Middle frontal gyrus (tissue), 1 donor: ENCODE measurements at regions not wholly inside any gene's neighbourhood (a gene's known extent, or its start where the extent isn't known, plus 50 kb on each side); places are given as distances from the start of the nearest gene placed in this dataset.

Experiments
- DNase-seq: peaks from one replicate; pipeline ENCODE4 v3.0.0-alpha.2; 2015; ENCODE audit warnings: low spot score; ENCODE audit errors: extremely low spot score

DNA sequence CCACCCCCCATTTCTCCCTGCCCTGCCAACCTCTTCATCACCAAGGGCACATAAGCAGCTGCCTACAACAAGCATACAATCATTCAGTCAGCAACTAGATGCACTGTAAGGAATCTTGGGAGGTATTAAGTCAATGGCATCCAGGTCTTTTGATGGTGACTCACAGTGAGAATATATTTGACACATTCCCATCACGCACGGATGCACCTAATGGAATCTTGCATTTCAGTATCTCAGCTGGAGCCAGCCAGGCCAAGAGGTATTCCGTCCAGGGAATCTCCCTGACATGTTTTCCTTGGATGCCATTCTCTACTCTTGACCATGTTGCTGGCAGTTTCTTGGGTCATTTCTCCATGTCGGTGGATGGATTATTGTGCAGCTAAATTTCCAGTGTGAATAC is 73.9 kb upstream of the CAPRIN2 start:
- DNase-seq, result no peak

DNA sequence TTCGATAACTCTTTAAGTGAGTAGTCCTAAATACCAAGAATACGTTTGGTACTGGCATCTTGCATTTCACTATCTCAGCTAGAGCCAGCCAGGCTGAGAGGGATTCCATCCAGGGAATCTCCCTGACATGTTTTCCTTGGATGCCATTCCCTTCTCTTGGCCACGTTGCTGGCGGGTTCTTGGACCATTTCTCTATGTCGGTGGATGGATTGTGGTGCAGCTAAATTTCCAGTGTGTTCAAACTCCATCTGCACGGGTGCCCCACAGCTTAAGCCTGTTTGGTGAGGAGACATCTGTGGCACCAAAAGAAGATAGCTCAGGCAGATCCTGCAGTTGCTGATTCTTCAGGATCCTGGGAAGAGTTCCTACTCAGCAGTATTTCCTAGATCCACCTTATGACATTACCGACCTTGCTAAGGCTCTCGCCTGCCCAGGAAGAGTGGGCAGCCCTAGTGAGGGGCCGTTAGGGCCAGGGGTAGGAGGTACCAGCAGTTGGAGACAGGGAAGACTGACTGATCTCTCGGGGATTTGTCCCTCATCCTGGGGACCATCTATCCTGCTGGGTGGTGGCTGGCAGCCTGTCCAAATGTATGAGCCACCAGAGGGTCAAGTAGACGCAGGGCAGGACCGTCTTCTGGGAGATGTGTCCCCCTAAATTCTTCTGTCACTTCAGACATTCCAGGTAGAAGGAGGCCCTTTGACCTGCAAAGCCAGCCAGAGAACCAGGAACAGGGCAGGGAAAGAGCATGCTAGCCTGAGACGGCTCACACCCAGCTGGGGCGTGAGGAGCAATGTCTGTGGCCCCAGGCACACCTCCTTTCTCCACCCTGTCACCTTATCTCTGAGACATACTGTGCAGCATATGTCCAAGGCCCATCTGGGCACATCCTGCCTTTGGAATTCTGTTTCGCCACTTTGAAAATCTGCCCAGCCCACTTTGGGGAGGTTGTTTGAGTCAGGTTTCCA is 72.6 kb upstream of the CAPRIN2 start:
- DNase-seq, result no peak

DNA sequence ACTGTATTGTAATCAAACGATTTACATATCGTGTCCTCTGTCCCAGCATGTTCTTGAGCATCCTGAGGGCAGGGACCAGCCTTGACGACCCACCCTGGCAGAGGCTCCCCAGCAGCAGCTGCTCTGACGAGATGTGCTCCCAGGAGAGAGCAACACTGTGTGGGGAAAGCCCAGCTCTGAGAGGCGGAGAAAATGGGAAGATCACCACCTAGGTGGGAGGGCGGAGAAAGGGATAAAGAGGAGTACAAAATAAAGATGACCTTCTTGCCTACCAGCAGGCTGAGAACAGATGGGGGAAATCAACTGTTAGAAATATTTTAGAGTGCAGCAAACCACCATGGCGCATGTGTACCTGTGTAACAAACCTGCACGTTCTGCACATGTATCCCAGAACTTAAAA is 71.5 kb upstream of the CAPRIN2 start:
- no peak for DNase-seq

DNA sequence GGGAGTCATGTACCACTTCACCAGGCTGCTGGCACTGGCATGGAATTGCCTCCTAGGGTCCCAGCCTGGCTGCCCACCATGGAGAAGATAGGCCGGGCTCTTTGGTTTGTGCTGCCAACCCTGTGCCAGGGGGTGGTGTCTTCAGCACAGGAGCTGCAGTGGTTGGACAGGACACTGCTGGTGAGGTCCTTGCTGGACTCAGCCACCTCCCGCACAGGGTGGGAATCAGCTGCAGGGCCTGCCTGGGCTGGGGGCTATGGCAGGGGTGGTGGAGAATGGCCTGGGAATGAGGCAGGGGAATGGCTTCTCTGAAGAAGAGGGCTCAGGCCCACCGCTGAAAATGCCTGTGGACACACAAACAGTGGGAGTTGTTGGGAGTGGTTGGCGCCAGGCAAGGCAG is 70.6 kb upstream of the CAPRIN2 start:
- DNase-seq, result no peak

DNA sequence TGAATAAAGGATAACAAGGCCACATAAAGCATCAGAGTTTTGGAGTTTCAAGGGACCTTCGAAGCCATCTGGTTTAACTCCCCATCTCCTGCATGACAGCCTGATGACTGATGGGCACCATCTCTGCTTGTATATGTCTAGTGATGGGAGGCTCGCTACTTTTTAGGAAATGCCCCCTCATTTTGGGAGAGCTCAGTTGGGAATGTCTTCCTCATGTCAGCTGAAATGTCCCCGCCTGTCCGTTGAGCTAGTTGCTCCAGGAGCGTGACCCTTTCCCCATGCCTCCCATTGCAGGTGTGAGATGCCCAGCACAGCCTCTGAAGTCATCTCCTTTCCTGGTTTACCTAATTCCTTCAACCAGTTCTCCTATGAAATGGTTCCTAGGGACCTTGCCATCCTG is 69.6 kb upstream of the CAPRIN2 start:
- no peak for DNase-seq

DNA sequence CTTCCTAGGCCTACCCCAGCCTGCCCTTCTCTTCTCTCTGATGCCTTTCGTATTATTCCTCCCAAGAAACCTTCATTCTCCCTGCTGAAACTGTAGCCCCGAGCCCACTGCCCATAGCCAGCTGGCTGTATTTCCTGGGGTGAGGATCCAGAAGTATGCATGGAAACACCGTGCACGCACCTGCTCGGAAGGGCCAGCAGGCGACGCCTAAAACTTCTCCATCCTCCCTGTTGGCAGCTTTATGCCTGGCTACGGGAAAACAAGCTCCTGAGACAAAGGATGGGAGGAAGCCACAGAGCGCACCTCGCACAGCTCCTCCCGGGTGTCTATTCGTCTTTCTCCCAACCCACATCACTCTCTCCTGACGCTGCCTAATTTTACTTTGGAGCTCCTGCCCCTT is 69.0 kb upstream of the CAPRIN2 start:
- DNase-seq, result no peak

DNA sequence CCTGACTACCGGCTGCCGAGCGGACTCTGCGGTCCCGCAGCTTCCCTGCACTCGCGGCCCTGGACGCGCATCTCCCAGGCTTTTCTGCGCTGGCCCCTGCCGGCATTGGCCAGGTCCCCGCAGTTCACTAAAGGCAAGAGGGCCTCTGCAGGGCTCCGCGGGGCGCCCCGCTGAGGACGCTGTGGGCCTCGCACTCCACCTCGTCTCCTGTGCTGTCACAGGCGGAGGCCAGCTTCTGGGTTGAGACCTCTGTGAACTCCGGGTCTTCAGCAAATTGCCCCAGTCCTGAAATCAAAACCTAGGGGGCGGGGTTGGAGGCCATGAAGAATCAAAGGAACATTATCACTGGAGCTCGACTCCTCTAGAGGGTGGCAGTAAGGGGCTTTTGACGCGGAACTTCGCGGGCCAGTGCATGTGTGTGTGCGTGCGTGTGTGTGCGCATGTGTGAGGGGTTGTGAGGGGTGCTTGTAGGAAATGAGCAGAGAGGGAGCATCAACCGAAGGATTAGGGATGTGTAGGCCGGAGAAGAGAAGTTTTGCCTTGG is 68.5 kb upstream of the CAPRIN2 start:
- no peak for DNase-seq

DNA sequence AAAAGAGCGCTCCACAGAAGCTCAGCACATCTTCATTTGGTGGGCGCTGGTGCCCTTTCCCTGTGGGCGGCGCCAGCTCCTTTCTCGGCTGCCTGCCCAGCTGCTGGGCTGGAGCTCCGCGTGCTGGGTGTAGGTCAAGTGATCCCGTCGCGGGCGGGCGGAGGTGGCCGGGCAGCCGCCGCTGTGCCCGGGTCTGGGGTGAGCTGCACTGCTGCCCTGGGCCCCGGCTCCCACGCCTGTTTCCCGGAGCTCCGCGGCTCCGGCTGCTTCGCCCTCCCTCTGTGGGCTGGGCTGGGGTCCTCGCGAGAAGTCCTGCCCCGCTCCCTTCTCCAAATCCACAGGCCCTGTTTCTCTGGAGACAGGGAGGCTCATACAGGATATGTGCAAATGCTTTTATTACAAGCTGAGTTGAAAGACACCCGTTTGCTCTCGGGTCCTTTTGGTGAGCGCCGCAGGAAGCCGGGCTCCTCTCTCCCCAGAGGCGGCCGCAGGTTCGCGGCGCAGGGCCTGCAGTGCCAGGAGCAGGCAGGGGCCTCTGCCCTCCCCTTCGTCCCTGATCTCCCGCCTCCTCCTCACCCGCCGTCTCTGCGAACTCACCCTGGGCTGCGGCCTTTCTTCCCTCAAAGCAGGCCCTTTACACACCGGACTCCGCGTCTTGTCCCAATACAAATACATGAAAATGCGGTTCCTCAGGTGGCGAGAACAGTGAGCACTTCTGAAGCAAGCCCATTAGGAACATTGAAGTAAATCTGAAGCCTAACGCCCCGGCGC is 67.8 kb upstream of the CAPRIN2 start:
- no peak for DNase-seq

DNA sequence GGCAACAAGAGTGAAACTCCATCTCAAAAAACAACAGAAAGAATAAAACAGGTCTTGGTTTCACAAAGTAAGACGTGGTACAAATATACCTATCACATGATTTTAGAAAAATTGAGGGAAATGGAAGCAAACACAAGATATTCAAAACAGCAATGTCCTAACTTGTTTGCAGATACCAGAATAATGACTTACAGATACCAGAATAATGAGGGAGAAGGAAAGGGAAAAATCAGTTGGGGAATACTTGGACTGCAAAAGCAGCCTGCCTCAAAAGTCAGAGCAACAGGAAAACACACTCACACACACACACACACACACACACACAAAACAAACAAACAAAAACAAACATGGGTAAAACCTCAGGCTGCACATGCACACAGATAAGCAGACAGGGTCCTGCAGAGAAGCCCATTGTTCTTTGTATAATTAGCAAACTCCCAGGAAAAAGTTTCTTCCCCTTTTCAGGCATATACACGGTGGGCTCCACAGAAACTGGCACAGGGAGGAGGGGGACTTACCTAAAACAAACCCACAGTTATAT is 65.7 kb upstream of the CAPRIN2 start:
- DNase-seq, result no peak

DNA sequence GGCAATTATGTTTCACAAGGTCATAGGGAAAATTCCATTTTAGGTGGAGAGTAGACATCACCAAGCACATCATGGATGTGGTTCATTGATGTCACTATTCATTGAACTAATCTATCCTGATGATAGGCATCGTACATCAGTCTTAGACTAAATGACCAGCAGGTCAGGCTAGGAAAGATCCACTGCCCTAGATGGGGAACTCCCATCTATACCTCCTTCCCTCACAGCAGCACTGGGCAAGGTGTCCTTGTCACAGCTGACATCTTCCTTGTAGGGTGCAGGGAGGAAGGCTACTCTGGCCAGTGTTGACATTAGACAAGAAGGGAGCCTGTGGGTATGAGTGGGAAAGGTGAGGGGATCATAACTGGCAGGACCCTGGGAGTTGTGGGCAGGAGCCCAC is 63.8 kb upstream of the CAPRIN2 start:
- DNase-seq, result no peak

DNA sequence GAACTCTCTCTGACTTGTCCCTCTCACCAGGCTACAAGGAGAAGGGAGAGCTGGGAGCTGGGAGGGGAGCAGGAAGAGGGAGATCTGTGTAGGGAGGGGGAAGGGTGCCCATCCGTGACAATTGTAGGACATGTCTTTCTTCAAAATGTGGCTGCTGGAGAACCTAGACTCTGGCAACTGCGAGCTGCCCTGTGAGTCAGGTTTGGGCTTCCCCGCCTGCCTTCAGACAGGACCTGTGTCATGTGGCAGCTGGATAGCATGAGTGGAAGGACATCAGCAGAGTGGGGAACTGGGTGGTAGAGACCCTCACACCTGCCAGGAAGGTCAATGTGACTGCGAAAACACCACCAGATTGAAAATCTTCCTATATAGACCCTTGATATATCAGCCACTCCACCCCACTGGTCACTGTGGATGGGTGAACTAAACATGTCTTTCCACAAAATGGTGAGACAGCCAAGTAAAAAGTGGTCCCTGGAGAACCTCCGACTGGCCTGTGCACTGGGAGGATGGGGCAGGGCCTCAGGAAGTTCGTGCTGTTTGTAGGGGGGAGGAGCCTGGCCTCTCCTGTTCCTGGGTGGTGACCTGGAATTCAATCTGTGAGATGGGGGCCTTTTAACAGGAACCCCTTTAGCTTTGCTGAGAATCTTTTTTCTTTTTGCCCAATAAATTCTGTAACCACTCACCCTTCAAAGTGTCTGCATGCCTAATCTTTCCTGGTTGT is 62.2 kb upstream of the CAPRIN2 start:
- no peak for DNase-seq

DNA sequence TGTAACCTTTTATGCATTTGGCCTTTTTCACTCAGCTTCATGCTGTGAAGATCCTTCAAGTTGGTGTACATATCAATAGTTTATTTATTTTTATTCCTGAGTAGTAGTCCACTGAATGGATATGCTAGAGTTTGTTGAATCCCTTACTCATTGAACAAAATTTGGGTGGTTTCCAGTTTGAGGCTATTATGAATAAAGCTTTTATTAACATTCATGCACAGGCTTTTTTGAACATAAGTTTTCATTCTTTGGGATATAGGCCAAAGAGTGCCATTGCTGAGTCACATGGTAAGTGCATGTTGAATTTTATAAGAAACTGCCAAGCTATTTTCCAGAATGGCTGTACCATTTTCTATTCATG is 59.5 kb upstream of the CAPRIN2 start:
- no peak for DNase-seq

DNA sequence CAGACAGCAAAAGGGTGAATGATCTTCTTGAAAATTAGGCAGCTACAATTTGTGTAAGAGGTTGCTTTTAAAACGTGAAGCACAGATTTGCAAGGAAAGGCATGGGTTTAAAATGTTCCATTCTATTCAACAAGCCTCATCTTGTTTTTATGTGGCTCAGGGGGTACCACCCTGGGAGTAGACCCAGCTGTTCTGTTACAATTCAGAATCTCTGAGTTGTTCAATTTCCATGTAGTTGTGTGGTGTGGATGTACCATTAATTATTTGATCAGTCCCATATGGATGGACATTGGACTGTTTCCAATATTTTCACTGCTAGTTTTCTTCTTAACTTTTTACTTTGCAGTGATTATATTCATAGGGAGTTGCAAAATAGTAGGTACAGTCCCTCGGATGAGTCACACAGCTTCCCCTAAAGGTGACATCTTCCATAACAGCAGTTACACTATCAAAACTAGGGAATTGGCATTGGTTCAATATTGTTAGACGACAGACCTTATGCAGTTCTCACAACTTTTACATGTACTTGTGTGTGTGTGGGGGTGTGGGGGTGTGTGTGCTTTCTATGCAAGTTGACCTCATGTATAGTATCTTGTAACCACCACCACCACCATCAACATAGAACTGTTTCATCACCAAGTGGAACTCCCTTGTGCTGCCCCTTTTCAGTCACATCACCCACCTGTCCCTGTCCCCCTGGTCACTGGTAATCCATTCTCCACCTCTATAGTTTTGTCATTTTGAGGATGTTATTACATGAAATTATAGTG is 59.0 kb upstream of the CAPRIN2 start:
- no peak for DNase-seq

DNA sequence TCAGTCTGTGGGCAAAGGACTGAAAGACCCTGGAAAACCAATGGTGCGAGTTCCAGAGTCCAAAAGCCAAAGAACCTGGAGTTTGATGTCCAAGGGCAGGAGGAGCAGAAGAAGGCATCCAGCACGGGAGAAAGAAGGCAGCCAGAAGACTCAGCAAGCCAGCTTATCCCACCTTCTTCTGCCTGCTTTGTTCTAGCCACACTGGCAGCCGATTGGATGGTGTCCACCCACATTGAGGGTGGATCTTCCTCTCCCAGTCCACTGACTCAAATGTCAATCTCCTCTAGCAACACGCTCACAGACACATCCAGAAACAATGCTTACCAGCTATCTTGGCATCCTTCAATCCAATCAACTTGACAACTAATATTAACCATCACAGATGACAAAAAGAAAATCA is 57.2 kb upstream of the CAPRIN2 start:
- no peak for DNase-seq

DNA sequence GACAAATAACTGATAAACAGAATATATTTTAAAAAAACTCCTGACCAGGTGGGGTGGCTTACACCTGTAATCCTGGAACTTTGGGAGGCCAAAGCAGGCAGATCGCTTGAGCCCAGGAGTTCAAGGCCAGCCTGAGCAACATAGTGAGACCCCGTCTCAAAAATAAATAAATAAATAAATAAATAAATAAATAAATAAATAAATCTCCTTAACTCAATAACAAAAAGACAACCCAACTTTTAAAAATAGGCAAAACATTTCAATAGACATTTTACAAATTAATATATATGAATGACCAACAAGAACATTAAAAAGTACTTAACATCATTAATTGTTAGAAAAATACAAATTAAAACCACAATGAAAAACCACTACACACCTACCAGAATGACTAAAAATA is 56.2 kb upstream of the CAPRIN2 start:
- no peak for DNase-seq

DNA sequence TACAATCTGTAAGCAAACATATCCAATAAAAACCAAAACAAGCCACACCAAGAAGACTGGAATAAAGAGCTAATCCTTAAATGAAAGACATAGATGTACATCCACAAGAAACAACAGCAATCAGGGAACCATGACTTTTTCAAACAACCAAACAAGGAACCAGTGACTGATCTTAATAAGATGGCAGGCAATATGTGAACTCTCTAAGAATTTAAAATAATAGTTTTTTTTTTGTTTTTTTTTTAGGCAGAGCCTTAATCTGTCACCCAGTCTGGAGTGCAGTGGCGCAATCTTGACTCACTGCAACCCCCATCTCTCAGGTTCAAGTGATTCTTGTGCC is 52.9 kb upstream of the CAPRIN2 start:
- no peak for DNase-seq

DNA sequence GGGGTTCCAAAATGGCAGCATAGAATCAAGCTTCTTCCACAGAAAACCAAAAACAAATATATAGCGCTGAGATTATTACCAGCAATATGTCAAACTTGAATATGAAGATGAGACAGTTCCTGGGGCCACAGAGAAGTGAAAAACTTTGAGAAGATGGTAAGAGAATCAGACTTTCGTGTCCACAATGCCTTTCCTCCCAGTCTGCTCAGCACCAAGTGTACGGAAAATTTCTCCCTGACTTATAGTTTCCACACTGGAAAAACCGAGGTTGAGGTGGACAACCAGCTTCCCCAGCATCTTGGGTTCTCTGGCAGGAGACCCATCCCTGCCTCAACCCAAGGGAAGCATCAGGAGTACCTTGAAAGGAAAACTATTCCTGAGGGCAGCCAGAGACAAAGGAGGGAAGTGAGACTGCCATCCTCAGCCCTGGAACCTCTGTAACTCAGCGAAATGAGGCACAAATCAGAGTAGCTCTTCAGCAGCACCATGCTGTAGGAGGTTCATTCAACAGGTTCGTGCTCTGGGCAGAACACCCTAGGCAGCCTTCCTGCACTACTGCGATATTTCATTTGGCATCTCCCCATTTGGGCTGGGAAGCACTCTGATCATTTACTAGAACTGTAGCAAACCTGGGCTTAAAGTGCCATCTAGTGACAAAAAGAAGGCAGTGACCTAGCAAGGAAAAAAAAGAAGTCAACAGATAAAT is 52.4 kb upstream of the CAPRIN2 start:
- DNase-seq, result peak; percentile 47

DNA sequence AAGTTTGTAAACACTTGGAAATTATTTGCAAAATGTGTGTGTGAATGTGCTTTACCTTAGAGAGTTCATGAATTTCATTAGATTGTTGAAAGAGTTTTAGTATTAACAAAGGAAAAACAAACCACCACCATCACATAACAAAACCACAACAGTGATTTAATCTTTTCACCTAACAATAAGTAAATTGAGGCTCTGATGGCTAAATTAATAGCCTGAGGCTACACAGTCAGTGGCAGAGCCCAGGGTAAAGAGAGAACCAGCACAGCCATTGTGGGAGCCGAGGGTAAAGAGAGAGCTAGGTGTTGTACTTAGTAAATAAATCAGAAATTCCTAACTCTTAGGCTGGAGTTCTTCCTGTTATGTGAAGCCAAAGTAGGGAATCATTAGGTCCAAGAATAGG is 51.2 kb upstream of the CAPRIN2 start:
- DNase-seq, result no peak
